HEK293T (cell line): ENCODE measurements at regions not wholly inside any gene's neighbourhood (a gene's known extent, or its start where the extent isn't known, plus 50 kb on each side); places are given as distances from the start of the nearest gene placed in this dataset.

Experiments used
- CTCF ChIA-PET: fragments of 350-600 bp; formaldehyde crosslinking; extraction: SDS; loops from one replicate; lab custom pipeline; 2021; ENCODE audit warnings: antibody characterized with exemption, inconsistent platforms; lab: Yijun Ruan, JAX
- POLR2A ChIA-PET: fragments of 350-600 bp; formaldehyde crosslinking; extraction: SDS; loops from one replicate; lab custom pipeline; 2020; ENCODE audit warnings: antibody characterized with exemption, inconsistent platforms; lab: Yijun Ruan, JAX
- DNase-seq: peaks from one replicate; pipeline ENCODE4 v3.0.0; 2012; ENCODE audit warnings: mixed read lengths; ENCODE audit errors: extremely low spot score
- ARNT ChIP-seq: fragments of 450-650 bp; IDR thresholded peaks from 2 replicates; pipeline ENCODE4 v1.6.1; 2017; ENCODE audit warnings: mild to moderate bottlenecking
- BHLHE40 ChIP-seq: fragments of 450-650 bp; IDR thresholded peaks from 2 replicates; pipeline ENCODE4 v1.6.1; 2016; ENCODE audit warnings: mild to moderate bottlenecking, moderate library complexity, borderline replicate concordance
- CTBP1 ChIP-seq: fragments of 450-650 bp; IDR thresholded peaks from 2 replicates; pipeline ENCODE4 v1.6.1; 2016; ENCODE audit warnings: borderline replicate concordance
- ELF4 ChIP-seq: fragments of 450-650 bp; IDR thresholded peaks from 2 replicates; pipeline ENCODE4 v1.6.1; 2017; ENCODE audit warnings: antibody characterized with exemption
- FOXA1 ChIP-seq: fragments of 450-650 bp; IDR thresholded peaks from 2 replicates; pipeline ENCODE4 v1.6.1; 2016; ENCODE audit warnings: mild to moderate bottlenecking
- FOXK2 ChIP-seq: fragments of 450-650 bp; IDR thresholded peaks from 2 replicates; pipeline ENCODE4 v1.6.1; 2016; ENCODE audit warnings: mild to moderate bottlenecking
- FOXM1 ChIP-seq: fragments of 450-650 bp; IDR thresholded peaks from 2 replicates; pipeline ENCODE4 v1.6.1; 2017; ENCODE audit warnings: mild to moderate bottlenecking, borderline replicate concordance
- HDGF ChIP-seq: fragments of 450-650 bp; IDR thresholded peaks from 2 replicates; pipeline ENCODE4 v1.6.1; 2017; ENCODE audit warnings: antibody characterized with exemption, borderline replicate concordance
- L3MBTL2 ChIP-seq: fragments of 450-650 bp; conservative IDR thresholded peaks from 2 replicates; pipeline ENCODE4 v1.6.1; 2016; ENCODE audit warnings: mild to moderate bottlenecking
- LEF1 ChIP-seq: fragments of 450-650 bp; IDR thresholded peaks from 2 replicates; pipeline ENCODE4 v1.6.1; 2017; ENCODE audit warnings: mild to moderate bottlenecking, borderline replicate concordance
- NFRKB ChIP-seq: fragments of 450-650 bp; IDR thresholded peaks from 2 replicates; pipeline ENCODE4 v1.6.1; 2016; ENCODE audit warnings: mild to moderate bottlenecking, moderate library complexity
- SP1 ChIP-seq: fragments of 450-650 bp; IDR thresholded peaks from 2 replicates; pipeline ENCODE4 v1.6.1; 2017
- SUZ12 ChIP-seq: fragments of 450-650 bp; IDR thresholded peaks from 2 replicates; pipeline ENCODE4 v1.6.1; 2016; ENCODE audit warnings: mild to moderate bottlenecking
- TARDBP ChIP-seq: fragments of 450-650 bp; IDR thresholded peaks from 2 replicates; pipeline ENCODE4 v1.6.1; 2016
- ZNF384 ChIP-seq: fragments of 450-650 bp; IDR thresholded peaks from 2 replicates; pipeline ENCODE4 v1.6.1; 2016
- TF ChIP-seq, protein P1 (sequence below): fragments of 450-650 bp; IDR thresholded peaks from 2 replicates; pipeline ENCODE4 v1.6.1; 2016

DNA sequence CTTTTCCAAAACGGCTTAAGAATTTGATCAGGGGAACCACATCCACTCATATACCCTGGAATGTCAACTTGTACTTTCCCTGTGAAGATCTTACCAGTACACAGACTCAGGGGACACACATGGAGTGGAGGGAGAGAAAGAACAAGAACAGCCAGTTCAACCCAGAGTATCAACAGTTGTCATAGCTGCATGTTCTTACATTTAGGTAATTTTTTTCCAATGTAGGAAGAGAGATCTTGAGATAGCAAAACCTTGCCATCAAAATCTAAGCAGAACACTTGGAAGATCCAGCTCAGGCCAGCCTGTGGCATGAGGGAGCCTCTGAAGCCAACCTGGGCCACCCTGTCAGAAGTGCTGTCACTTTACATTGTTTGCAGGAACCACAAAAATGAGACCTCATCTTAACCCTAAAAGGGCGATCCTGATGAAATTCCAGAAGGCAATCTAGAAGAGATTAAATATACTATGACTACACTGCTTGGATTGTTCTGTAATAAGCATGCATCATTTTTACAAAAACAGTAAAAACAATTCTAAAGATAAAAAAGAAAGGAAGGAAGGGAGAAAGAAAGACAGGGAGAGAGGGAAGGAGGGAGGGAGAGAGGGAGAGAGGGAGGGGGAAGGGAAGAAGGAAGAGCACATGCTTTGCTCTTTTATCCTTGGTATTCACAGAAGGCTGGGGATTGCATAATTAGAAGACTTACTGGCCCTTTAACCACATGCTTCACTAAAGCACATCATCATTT, 124.7 kb upstream of the TCF21 start:
- ChIA-PET POLR2A (no interaction called here), CTCF (no interaction called here)
- no peak for DNase-seq
- TF ChIP-seq FOXA1 (no peak), BHLHE40 (no peak)

DNA sequence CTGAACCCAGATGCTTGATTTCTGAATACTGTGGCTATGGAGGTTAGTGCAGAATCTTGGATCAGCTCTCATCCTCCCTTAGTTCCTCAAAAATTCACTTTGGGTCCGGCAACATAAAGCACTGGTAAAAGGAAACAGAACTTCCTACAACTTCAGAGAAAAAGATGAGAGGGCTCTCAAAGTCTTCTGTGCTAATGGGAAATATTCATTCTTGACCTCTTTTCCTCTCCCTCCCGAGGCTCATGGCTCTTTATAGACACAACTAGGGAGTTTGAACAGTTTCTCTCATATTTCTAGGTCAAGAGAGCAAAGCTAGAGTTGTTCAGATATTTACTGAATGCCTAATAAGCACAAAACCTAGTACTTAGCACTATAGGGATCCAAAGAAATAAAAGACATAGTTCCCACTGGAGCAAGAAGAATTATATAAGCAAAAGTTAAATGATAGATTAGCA, 124.1 kb upstream of the TCF21 start:
- CTCF ChIA-PET: no interaction called here

DNA sequence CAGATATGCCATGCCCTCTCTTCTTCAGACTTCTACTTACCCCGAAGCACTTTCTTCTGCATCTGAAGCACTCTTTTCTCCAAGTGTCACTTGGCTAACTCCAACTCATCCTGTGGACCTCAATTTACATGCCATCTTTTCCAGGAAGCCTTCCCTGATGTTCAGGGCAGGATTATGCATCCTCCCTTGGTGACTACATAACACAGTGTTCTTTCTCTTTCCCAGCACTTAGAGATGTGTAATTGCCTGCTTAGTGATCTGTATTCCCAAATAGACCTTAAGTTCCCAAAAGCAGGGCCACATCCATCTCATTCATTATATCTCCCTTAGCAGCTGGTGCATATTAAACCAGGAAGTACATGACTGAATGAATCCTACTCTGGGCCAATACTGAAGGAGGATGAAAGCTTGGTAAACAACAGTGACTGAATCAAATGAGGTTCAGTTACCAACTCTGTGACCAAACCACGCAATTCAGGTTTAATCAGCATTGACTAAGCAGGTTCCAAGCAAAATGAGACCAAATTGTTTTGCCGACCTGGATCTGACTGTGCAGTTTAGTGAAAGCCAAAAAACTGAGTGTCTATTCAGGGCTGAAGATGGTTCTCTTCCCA, 121.4 kb upstream of the TCF21 start:
- ChIA-PET CTCF (no interaction called here), POLR2A (no interaction called here)
- TF ChIP-seq L3MBTL2 (no peak), HDGF (no peak), ZNF384 (no peak), NFRKB (no peak), SUZ12 (no peak), CTBP1 (no peak), FOXK2 (no peak), FOXA1 (no peak), ELF4 (no peak), ARNT (no peak), BHLHE40 (no peak), SP1 (no peak), TARDBP (no peak), LEF1 (no peak), FOXM1 (no peak)
- TF ChIP-seq, protein P1, sequence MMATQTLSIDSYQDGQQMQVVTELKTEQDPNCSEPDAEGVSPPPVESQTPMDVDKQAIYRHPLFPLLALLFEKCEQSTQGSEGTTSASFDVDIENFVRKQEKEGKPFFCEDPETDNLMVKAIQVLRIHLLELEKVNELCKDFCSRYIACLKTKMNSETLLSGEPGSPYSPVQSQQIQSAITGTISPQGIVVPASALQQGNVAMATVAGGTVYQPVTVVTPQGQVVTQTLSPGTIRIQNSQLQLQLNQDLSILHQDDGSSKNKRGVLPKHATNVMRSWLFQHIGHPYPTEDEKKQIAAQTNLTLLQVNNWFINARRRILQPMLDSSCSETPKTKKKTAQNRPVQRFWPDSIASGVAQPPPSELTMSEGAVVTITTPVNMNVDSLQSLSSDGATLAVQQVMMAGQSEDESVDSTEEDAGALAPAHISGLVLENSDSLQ: no peak

More for the DNA sequence above, 124.1 kb upstream of the TCF21 start:
- TF ChIP-seq CTBP1 (no peak), ELF4 (no peak), SP1 (no peak), BHLHE40 (no peak), FOXA1 (no peak), NFRKB (no peak), ARNT (no peak), LEF1 (no peak)
- TF ChIP-seq, protein P1: no peak
- DNase-seq: no peak
- POLR2A ChIA-PET: no interaction called here

DNA sequence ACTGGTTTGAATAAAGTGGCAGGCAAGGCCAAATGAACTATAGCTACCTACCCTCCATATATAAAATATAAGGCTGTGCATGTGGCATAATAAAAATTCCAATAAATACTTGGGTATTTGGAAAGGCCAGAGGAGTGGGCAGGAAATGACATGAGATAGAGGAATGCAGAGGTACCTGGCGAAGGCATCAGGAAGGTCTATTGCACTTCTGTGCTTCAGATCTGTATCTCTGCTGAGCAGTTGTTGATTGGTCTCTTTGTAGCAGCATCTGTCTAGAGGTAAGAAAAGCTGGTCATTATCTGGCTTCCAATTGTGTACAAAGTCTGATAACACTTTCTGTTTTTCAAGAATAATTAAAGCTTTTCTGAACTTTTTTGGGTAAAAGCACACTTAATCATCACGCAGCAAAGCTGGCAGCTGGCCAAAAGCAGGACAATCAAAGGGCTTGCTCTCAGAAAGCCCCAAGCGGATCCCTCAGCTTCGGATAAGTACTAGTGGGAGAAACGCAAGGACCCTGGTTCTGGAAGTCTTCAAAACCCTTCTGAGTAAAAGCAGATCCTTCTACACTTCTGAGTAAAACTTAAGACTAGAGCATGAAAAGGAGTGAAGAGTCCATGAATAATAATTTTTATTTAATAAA, 120.1 kb upstream of the TCF21 start:
- DNase-seq: no peak
- ChIA-PET POLR2A (no interaction called here), CTCF (interaction anchor here (0.6 kb wide), 1 partner anchor 328 kb away, joined by 3 read pairs; no protein-coding TSS in a partner anchor)
- TF ChIP-seq LEF1 (no peak), SUZ12 (no peak), ELF4 (no peak), TARDBP (no peak), CTBP1 (no peak), NFRKB (no peak), FOXK2 (no peak), ZNF384 (no peak), SP1 (no peak), FOXM1 (no peak), BHLHE40 (no peak), HDGF (no peak), FOXA1 (no peak), ARNT (no peak)
- TF ChIP-seq, protein P1: no peak

More for the DNA sequence above, 121.4 kb upstream of the TCF21 start:
- no peak for DNase-seq

DNA sequence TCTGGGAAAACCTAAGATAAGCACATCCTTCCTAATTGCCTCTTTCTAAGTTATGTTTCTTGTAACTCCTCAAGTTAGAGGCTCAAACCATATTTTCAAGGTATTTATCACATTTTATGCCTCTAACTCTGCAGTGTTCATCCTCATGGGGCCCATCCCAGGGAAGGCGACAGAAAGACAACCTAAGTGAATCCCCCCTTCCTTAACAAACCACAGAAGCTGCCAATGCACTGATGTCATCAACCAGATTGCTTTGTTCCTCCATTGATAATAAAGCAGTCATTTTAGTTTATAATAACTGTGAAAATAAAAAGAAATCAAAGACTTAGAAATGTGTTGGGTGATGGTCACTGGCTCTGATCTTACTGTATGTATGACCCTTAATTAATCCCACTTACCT, 119.5 kb upstream of the TCF21 start:
- CTCF ChIA-PET: interaction anchor here (0.6 kb wide), 1 partner anchor 327 kb away, joined by 3 read pairs; no protein-coding TSS in a partner anchor
- POLR2A ChIA-PET: no interaction called here
- DNase-seq: no peak
- TF ChIP-seq HDGF: no peak
- no peak for TF ChIP-seq FOXM1
- TF ChIP-seq ELF4: no peak
- TF ChIP-seq ZNF384: no peak
- TF ChIP-seq, protein P1: no peak
- no peak for TF ChIP-seq TARDBP
- no peak for TF ChIP-seq NFRKB
- no peak for TF ChIP-seq FOXA1
- no peak for TF ChIP-seq LEF1
- TF ChIP-seq CTBP1: no peak
- no peak for TF ChIP-seq SUZ12
- no peak for TF ChIP-seq L3MBTL2
- no peak for TF ChIP-seq FOXK2
- TF ChIP-seq SP1: no peak
- TF ChIP-seq ARNT: no peak
- TF ChIP-seq BHLHE40: no peak
